ENCODE measurements at regions not wholly inside any gene's neighbourhood (a gene's known extent, or its start where the extent isn't known, plus 50 kb on each side); places are given as distances from the start of the nearest gene placed in this dataset.

GRCh38 chr14:56412468-56413434, 166.8 kb upstream of the TMEM260 start:
- no peaks in the 10 kb centered on the region for H3K27me3 ChIP-seq (ENCODE audit: control insufficient read depth in 1 of 2, insufficient read depth in 2 of 2, low read length in 2 of 2)
- H3K4me3 ChIP-seq (ENCODE audit: low read length): no peak overlapping the region
- Mint-ChIP-seq H3K27ac (no peak overlapping the region), H3K27me3 (no peaks in the 10 kb centered on the region), H3K36me3 (ENCODE audit: low read depth) (no peaks in the 10 kb centered on the region), H3K4me3 (peak overlapping the region; percentile 62), H3K4me1 (ENCODE audit: low read depth) (peaks cover 10% of the 10 kb centered on the region), H3K9me3 (peaks cover 5% of the 10 kb centered on the region)
- TF ChIP-seq CTCF (IDR thresholded peaks at IDR 0.05): no peak
- intact Hi-C loops (cut with DNase I, micrococcal nuclease): no loop called here
- no peak for ATAC-seq (ENCODE audit: poor library complexity)
- H3K36me3 ChIP-seq (ENCODE audit: insufficient read depth, low read length): no peaks in the 10 kb centered on the region
- ChIA-PET POLR2A (no interaction called here), CTCF (no interaction called here)
- no peaks in the 10 kb centered on the region for H3K9me3 ChIP-seq (ENCODE audit: control insufficient read depth in 1 of 2, insufficient read depth in 1 of 2, low read length in 2 of 2)
- H3K27ac ChIP-seq (ENCODE audit: low read depth in 1 of 2, low read length in 2 of 2): no peak overlapping the region
- no peaks in the 10 kb centered on the region for H3K4me1 ChIP-seq (ENCODE audit: insufficient read depth, low read length)
- no peak for DNase-seq

GRCh38 chr14:56413721-56414120, 165.9 kb upstream of the TMEM260 start:
- intact Hi-C loops (cut with DNase I, micrococcal nuclease): no loop called here
- POLR2A ChIA-PET: no interaction called here
- no peak overlapping the region for H3K27ac Mint-ChIP-seq
- Histone ChIP-seq H3K4me1 (ENCODE audit: insufficient read depth, low read length) (no peaks in the 10 kb centered on the region), H3K27me3 (ENCODE audit: control insufficient read depth in 1 of 2, insufficient read depth in 2 of 2, low read length in 2 of 2) (no peaks in the 10 kb centered on the region), H3K4me3 (ENCODE audit: low read length) (no peak overlapping the region), H3K27ac (ENCODE audit: low read depth in 1 of 2, low read length in 2 of 2) (no peak overlapping the region), H3K9me3 (ENCODE audit: control insufficient read depth in 1 of 2, insufficient read depth in 1 of 2, low read length in 2 of 2) (no peaks in the 10 kb centered on the region), H3K36me3 (ENCODE audit: insufficient read depth, low read length) (no peaks in the 10 kb centered on the region)
- no peaks in the 10 kb centered on the region for H3K27me3 Mint-ChIP-seq
- CTCF ChIA-PET: no interaction called here
- no peak for TF ChIP-seq CTCF (IDR thresholded peaks at IDR 0.05)
- no peak overlapping the region for H3K4me3 Mint-ChIP-seq
- peaks cover 10% of the 10 kb centered on the region for H3K4me1 Mint-ChIP-seq (ENCODE audit: low read depth)
- ATAC-seq (ENCODE audit: poor library complexity): no peak
- no peaks in the 10 kb centered on the region for H3K9me3 Mint-ChIP-seq
- DNase-seq: no peak
- no peaks in the 10 kb centered on the region for H3K36me3 Mint-ChIP-seq (ENCODE audit: low read depth)

- ChIA-PET CTCF (no interaction called here), POLR2A (no interaction called here)
- Histone ChIP-seq H3K4me1 (ENCODE audit: insufficient read depth, low read length) (no peaks in the 10 kb centered on the region), H3K27me3 (ENCODE audit: control insufficient read depth in 1 of 2, insufficient read depth in 2 of 2, low read length in 2 of 2) (no peaks in the 10 kb centered on the region), H3K4me3 (ENCODE audit: low read length) (no peak overlapping the region), H3K9me3 (ENCODE audit: control insufficient read depth in 1 of 2, insufficient read depth in 1 of 2, low read length in 2 of 2) (no peaks in the 10 kb centered on the region), H3K27ac (ENCODE audit: low read depth in 1 of 2, low read length in 2 of 2) (no peak overlapping the region), H3K36me3 (ENCODE audit: insufficient read depth, low read length) (no peaks in the 10 kb centered on the region)
- TF ChIP-seq CTCF (IDR thresholded peaks at IDR 0.05): no peak
- Mint-ChIP-seq H3K4me1 (ENCODE audit: low read depth) (peaks cover 10% of the 10 kb centered on the region), H3K27me3 (no peaks in the 10 kb centered on the region), H3K27ac (no peak overlapping the region), H3K36me3 (ENCODE audit: low read depth) (no peaks in the 10 kb centered on the region), H3K9me3 (no peaks in the 10 kb centered on the region), H3K4me3 (no peak overlapping the region)
- intact Hi-C loops (cut with DNase I, micrococcal nuclease): no loop called here
- peak in 1 of 14 experiments; percentile 10 for DNase-seq
- no peak for ATAC-seq (ENCODE audit: poor library complexity)
These were observed 165.4 kb upstream of the TMEM260 start for GRCh38 chr14:56414236-56414635.

Measured in CD4-positive, alpha-beta T cell (primary cell).